ENCODE measurements at regions not wholly inside any gene's neighbourhood (a gene's known extent, or its start where the extent isn't known, plus 50 kb on each side); places are given as distances from the start of the nearest gene placed in this dataset.

DNA sequence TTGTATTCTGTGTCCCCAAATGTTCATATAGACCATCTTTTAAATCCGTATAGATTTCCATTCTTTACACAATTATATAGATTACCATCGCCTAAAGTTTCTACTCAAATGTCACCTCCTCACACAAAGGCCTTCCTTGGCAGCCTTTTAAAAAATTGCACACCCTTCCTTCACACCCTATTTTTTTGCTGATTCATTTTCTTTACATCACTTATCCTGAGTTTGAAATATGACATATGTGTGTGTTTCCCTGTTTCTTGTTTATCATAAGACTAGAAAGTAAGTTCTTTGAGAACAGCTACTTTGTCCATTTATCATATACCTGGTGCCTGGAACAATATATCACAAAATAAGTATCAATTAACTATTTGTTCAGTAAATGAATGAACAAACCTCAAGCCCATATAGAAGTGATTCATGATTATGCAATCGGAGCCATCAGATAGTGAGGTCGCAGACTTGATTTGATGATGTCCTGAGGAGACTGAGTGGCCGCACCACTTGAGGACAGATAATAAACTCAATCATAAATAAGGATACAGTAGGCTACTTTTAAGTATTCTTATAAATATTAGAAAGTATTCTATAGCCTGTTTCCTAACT is 327.4 kb upstream of the ZC3H12C start:
- TF ChIP-seq EZH2phosphoT487 (IDR thresholded peaks at IDR 0.05; ENCODE audit: unreplicated experiment) (no peak), EZH2 (IDR thresholded peaks at IDR 0.05; ENCODE audit: low read depth, unreplicated experiment) (no peak), POLR2AphosphoS5 (IDR thresholded peaks at IDR 0.05; ENCODE audit: low read depth) (no peak), CREB1 (CRISPR knock-in tag; IDR thresholded peaks at IDR 0.05; ENCODE audit: low read depth) (no peak), ZNF114 (CRISPR knock-in tag; IDR thresholded peaks at IDR 0.05) (no peak), STAT1 (IDR thresholded peaks at IDR 0.05; ENCODE audit: unreplicated experiment) (no peak), JUNB (IDR thresholded peaks at IDR 0.05; ENCODE audit: unreplicated experiment) (no peak), NANOG (IDR thresholded peaks at IDR 0.05; ENCODE audit: borderline replicate concordance) (no peak), ZNF331 (CRISPR knock-in tag; IDR thresholded peaks at IDR 0.05; ENCODE audit: low read depth) (no peak)
- TF ChIP-seq, protein P1, sequence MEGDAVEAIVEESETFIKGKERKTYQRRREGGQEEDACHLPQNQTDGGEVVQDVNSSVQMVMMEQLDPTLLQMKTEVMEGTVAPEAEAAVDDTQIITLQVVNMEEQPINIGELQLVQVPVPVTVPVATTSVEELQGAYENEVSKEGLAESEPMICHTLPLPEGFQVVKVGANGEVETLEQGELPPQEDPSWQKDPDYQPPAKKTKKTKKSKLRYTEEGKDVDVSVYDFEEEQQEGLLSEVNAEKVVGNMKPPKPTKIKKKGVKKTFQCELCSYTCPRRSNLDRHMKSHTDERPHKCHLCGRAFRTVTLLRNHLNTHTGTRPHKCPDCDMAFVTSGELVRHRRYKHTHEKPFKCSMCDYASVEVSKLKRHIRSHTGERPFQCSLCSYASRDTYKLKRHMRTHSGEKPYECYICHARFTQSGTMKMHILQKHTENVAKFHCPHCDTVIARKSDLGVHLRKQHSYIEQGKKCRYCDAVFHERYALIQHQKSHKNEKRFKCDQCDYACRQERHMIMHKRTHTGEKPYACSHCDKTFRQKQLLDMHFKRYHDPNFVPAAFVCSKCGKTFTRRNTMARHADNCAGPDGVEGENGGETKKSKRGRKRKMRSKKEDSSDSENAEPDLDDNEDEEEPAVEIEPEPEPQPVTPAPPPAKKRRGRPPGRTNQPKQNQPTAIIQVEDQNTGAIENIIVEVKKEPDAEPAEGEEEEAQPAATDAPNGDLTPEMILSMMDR (conservative IDR thresholded peaks at IDR 0.05; ENCODE audit: low read depth in 2 of 2), result no peak
- TF ChIP-seq, protein P2, sequence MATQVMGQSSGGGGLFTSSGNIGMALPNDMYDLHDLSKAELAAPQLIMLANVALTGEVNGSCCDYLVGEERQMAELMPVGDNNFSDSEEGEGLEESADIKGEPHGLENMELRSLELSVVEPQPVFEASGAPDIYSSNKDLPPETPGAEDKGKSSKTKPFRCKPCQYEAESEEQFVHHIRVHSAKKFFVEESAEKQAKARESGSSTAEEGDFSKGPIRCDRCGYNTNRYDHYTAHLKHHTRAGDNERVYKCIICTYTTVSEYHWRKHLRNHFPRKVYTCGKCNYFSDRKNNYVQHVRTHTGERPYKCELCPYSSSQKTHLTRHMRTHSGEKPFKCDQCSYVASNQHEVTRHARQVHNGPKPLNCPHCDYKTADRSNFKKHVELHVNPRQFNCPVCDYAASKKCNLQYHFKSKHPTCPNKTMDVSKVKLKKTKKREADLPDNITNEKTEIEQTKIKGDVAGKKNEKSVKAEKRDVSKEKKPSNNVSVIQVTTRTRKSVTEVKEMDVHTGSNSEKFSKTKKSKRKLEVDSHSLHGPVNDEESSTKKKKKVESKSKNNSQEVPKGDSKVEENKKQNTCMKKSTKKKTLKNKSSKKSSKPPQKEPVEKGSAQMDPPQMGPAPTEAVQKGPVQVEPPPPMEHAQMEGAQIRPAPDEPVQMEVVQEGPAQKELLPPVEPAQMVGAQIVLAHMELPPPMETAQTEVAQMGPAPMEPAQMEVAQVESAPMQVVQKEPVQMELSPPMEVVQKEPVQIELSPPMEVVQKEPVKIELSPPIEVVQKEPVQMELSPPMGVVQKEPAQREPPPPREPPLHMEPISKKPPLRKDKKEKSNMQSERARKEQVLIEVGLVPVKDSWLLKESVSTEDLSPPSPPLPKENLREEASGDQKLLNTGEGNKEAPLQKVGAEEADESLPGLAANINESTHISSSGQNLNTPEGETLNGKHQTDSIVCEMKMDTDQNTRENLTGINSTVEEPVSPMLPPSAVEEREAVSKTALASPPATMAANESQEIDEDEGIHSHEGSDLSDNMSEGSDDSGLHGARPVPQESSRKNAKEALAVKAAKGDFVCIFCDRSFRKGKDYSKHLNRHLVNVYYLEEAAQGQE (IDR thresholded peaks at IDR 0.05; ENCODE audit: unreplicated experiment), result no peak
- TF ChIP-seq, protein P3, sequence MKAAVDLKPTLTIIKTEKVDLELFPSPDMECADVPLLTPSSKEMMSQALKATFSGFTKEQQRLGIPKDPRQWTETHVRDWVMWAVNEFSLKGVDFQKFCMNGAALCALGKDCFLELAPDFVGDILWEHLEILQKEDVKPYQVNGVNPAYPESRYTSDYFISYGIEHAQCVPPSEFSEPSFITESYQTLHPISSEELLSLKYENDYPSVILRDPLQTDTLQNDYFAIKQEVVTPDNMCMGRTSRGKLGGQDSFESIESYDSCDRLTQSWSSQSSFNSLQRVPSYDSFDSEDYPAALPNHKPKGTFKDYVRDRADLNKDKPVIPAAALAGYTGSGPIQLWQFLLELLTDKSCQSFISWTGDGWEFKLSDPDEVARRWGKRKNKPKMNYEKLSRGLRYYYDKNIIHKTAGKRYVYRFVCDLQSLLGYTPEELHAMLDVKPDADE (IDR thresholded peaks at IDR 0.05), result no peak
- TF ChIP-seq, protein P4, sequence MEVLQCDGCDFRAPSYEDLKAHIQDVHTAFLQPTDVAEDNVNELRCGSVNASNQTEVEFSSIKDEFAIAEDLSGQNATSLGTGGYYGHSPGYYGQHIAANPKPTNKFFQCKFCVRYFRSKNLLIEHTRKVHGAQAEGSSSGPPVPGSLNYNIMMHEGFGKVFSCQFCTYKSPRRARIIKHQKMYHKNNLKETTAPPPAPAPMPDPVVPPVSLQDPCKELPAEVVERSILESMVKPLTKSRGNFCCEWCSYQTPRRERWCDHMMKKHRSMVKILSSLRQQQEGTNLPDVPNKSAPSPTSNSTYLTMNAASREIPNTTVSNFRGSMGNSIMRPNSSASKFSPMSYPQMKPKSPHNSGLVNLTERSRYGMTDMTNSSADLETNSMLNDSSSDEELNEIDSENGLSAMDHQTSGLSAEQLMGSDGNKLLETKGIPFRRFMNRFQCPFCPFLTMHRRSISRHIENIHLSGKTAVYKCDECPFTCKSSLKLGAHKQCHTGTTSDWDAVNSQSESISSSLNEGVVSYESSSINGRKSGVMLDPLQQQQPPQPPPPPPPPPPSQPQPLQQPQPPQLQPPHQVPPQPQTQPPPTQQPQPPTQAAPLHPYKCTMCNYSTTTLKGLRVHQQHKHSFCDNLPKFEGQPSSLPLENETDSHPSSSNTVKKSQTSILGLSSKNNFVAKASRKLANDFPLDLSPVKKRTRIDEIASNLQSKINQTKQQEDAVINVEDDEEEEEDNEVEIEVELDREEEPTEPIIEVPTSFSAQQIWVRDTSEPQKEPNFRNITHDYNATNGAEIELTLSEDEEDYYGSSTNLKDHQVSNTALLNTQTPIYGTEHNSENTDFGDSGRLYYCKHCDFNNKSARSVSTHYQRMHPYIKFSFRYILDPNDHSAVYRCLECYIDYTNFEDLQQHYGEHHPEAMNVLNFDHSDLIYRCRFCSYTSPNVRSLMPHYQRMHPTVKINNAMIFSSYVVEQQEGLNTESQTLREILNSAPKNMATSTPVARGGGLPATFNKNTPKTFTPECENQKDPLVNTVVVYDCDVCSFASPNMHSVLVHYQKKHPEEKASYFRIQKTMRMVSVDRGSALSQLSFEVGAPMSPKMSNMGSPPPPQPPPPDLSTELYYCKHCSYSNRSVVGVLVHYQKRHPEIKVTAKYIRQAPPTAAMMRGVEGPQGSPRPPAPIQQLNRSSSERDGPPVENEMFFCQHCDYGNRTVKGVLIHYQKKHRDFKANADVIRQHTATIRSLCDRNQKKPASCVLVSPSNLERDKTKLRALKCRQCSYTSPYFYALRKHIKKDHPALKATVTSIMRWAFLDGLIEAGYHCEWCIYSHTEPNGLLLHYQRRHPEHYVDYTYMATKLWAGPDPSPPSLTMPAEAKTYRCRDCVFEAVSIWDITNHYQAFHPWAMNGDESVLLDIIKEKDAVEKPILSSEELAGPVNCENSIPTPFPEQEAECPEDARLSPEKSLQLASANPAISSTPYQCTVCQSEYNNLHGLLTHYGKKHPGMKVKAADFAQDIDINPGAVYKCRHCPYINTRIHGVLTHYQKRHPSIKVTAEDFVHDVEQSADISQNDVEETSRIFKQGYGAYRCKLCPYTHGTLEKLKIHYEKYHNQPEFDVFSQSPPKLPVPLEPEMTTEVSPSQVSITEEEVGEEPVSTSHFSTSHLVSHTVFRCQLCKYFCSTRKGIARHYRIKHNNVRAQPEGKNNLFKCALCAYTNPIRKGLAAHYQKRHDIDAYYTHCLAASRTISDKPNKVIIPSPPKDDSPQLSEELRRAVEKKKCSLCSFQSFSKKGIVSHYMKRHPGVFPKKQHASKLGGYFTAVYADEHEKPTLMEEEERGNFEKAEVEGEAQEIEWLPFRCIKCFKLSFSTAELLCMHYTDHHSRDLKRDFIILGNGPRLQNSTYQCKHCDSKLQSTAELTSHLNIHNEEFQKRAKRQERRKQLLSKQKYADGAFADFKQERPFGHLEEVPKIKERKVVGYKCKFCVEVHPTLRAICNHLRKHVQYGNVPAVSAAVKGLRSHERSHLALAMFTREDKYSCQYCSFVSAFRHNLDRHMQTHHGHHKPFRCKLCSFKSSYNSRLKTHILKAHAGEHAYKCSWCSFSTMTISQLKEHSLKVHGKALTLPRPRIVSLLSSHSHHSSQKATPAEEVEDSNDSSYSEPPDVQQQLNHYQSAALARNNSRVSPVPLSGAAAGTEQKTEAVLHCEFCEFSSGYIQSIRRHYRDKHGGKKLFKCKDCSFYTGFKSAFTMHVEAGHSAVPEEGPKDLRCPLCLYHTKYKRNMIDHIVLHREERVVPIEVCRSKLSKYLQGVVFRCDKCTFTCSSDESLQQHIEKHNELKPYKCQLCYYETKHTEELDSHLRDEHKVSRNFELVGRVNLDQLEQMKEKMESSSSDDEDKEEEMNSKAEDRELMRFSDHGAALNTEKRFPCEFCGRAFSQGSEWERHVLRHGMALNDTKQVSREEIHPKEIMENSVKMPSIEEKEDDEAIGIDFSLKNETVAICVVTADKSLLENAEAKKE (CRISPR knock-in tag; IDR thresholded peaks at IDR 0.05), result no peak
